Natural killer cell (primary cell): ENCODE measurements at regions not wholly inside any gene's neighbourhood (a gene's known extent, or its start where the extent isn't known, plus 50 kb on each side); places are given as distances from the start of the nearest gene placed in this dataset.

ENCODE experiments used
- ATAC-seq, 3 donors: fragments of 150-1000 bp in 2 of 3; fragments of 200-7000 bp in 1 of 3; cut with Tn5 transposase; 1 replicate in 1 of 3; 2 replicates in 2 of 3; pipeline ENCODE4 v1.10.0; 2021; ENCODE audit warnings: mild to moderate bottlenecking in 2 of 3, moderate library complexity in 2 of 3
- DNase-seq, 2 donors: peaks; one replicate each; pipeline versions ENCODE4 v3.0.0 to v3.0.0-alpha.2; 2013 to 2021; ENCODE audit warnings: mixed read lengths in 1 of 2
- H3K27ac ChIP-seq: one replicate; pipeline ENCODE4 v1.5.1; 2013; ENCODE audit warnings: mild to moderate bottlenecking, low read length
- H3K27me3 ChIP-seq: one replicate; pipeline ENCODE4 v1.6.1; 2013; ENCODE audit warnings: low read length; ENCODE audit not compliant: control insufficient read depth, insufficient read depth
- H3K36me3 ChIP-seq: one replicate; pipeline ENCODE4 v1.6.1; 2013; ENCODE audit warnings: low read length; ENCODE audit not compliant: control insufficient read depth, insufficient read depth
- H3K4me1 ChIP-seq: one replicate; pipeline ENCODE4 v1.6.1; 2013; ENCODE audit warnings: low read length; ENCODE audit not compliant: control insufficient read depth, insufficient read depth
- H3K4me3 ChIP-seq: one replicate; pipeline ENCODE4 v1.5.1; 2013; ENCODE audit warnings: low read length
- H3K9me3 ChIP-seq: one replicate; pipeline ENCODE4 v1.6.1; 2013; ENCODE audit warnings: low read length; ENCODE audit not compliant: control insufficient read depth, insufficient read depth
- H3K27ac Mint-ChIP-seq, 2 donors: one replicate each; pipeline ENCODE4 v1.8.0; 2022; ENCODE audit warnings: mild to moderate bottlenecking in 2 of 2, mixed read lengths in 2 of 2, moderate library complexity in 1 of 2
- H3K27me3 Mint-ChIP-seq, 2 donors: one replicate each; pipeline ENCODE4 v1.8.0; 2022; ENCODE audit warnings: low read depth in 2 of 2, mixed read lengths in 2 of 2
- H3K36me3 Mint-ChIP-seq: one replicate; pipeline ENCODE4 v1.8.0; 2022; ENCODE audit warnings: mixed read lengths
- H3K4me1 Mint-ChIP-seq, 2 donors: one replicate each; pipeline ENCODE4 v1.8.0; 2022; ENCODE audit warnings: mixed read lengths in 2 of 2
- H3K4me3 Mint-ChIP-seq: one replicate; pipeline ENCODE4 v1.8.0; 2022; ENCODE audit warnings: mild to moderate bottlenecking, moderate library complexity, mixed read lengths
- H3K9me3 Mint-ChIP-seq, 2 donors: one replicate each; pipeline ENCODE4 v1.8.0; 2022; ENCODE audit warnings: mixed read lengths in 2 of 2
- CTCF ChIP-seq: fragments of 200-600 bp; IDR thresholded peaks from one replicate; pipeline ENCODE4 v1.8.0; 2022; ENCODE audit warnings: antibody characterized with exemption
- WGBS: methylation state at CpG from one replicate; pipeline ENCODE4 v1.1.7; 2013; ENCODE audit warnings: missing lambda C conversion rate; ENCODE audit not compliant: insufficient coverage; 5-methylcytosine and 5-hydroxymethylcytosine counted together
- intact Hi-C: fragments of 100-400 bp; cut with micrococcal nuclease; formaldehyde crosslinking; loops from one replicate; pipeline ENCODE4 v1.14.2; 2022

- H3K27ac ChIP-seq = no peak overlapping the region
- no peak for ATAC-seq
- no peaks in the 10 kb centered on the region for H3K36me3 ChIP-seq
These were observed 265.4 kb downstream of the EN1 start for GRCh38 chr2:118582058-118582457.

GRCh38 chr2:118580651-118581050 is 266.8 kb downstream of the EN1 start:
- Mint-ChIP-seq H3K4me3 (no peak overlapping the region), H3K36me3 (no peaks in the 10 kb centered on the region), H3K9me3 (no peaks in the 10 kb centered on the region), H3K27ac (no peak overlapping the region), H3K27me3 (peaks cover 4 to 7% of the 10 kb centered on the region in 2 donors), H3K4me1 (no peaks in the 10 kb centered on the region)
- no peak for ATAC-seq
- Histone ChIP-seq H3K4me3 (no peak overlapping the region), H3K9me3 (no peaks in the 10 kb centered on the region), H3K4me1 (no peaks in the 10 kb centered on the region), H3K27ac (no peak overlapping the region), H3K36me3 (no peaks in the 10 kb centered on the region), H3K27me3 (no peaks in the 10 kb centered on the region)
- WGBS = 20% methylated on average over 1 of the region's 1 CpG
- no peak for DNase-seq
- no peak for TF ChIP-seq CTCF
- intact Hi-C loops = no loop called here

More at GRCh38 chr2:118582058-118582457, 265.4 kb downstream of the EN1 start:
- no peaks in the 10 kb centered on the region for H3K27me3 ChIP-seq
- Mint-ChIP-seq H3K4me1 (no peaks in the 10 kb centered on the region), H3K27ac (no peak overlapping the region), H3K9me3 (peaks cover 0 to 2% of the 10 kb centered on the region in 2 donors), H3K4me3 (no peak overlapping the region), H3K27me3 (peaks cover 6 to 7% of the 10 kb centered on the region in 2 donors), H3K36me3 (no peaks in the 10 kb centered on the region)
- no peaks in the 10 kb centered on the region for H3K9me3 ChIP-seq
- H3K4me3 ChIP-seq = no peak overlapping the region
- no peak for DNase-seq
- intact Hi-C loops = no loop called here
- no peaks in the 10 kb centered on the region for H3K4me1 ChIP-seq
- WGBS = 92% methylated on average over 4 of the region's 4 CpGs
- no peak for TF ChIP-seq CTCF

- Mint-ChIP-seq H3K4me1 (no peaks in the 10 kb centered on the region), H3K27ac (no peak overlapping the region), H3K36me3 (no peaks in the 10 kb centered on the region), H3K4me3 (no peak overlapping the region), H3K9me3 (no peaks in the 10 kb centered on the region), H3K27me3 (peaks cover 4 to 7% of the 10 kb centered on the region in 2 donors)
- 90% methylated on average over 2 of the region's 2 CpGs for WGBS
- no peaks in the 10 kb centered on the region for H3K36me3 ChIP-seq
- H3K9me3 ChIP-seq = no peaks in the 10 kb centered on the region
- TF ChIP-seq CTCF = no peak
- no peak overlapping the region for H3K4me3 ChIP-seq
- H3K27me3 ChIP-seq = no peaks in the 10 kb centered on the region
- H3K27ac ChIP-seq = no peak overlapping the region
- no peak for ATAC-seq
- DNase-seq = no peak
- intact Hi-C loops = no loop called here
- no peaks in the 10 kb centered on the region for H3K4me1 ChIP-seq
These were observed 267.3 kb downstream of the EN1 start for GRCh38 chr2:118580107-118580506.

- no peak for TF ChIP-seq CTCF
- H3K4me1 ChIP-seq = no peaks in the 10 kb centered on the region
- Mint-ChIP-seq H3K9me3 (no peaks in the 10 kb centered on the region), H3K4me1 (no peaks in the 10 kb centered on the region), H3K4me3 (no peak overlapping the region), H3K27ac (no peak overlapping the region), H3K36me3 (no peaks in the 10 kb centered on the region), H3K27me3 (peaks cover 0 to 4% of the 10 kb centered on the region in 2 donors)
- DNase-seq (no peak), ATAC-seq (no peak)
- H3K9me3 ChIP-seq = no peaks in the 10 kb centered on the region
- no peak overlapping the region for H3K27ac ChIP-seq
- intact Hi-C loops = no loop called here
- no peak overlapping the region for H3K4me3 ChIP-seq
- no peaks in the 10 kb centered on the region for H3K36me3 ChIP-seq
- 58% methylated on average over 2 of the region's 2 CpGs for WGBS
- no peaks in the 10 kb centered on the region for H3K27me3 ChIP-seq
These were observed 270.2 kb downstream of the EN1 start for GRCh38 chr2:118577202-118577601.
